Naive thymus-derived CD8-positive, alpha-beta T cell (primary cell): ENCODE measurements at regions not wholly inside any gene's neighbourhood (a gene's known extent, or its start where the extent isn't known, plus 50 kb on each side); places are given as distances from the start of the nearest gene placed in this dataset.

ENCODE experiments used
- ATAC-seq, 2 donors: fragments of 150-1000 bp; cut with Tn5 transposase in 1 of 2; sonication (Bioruptor Pico), chemical (Tn5 transposase) in 1 of 2; 1 replicate in 1 of 2; 2 replicates in 1 of 2; pipeline ENCODE4 v1.10.0; 2021; ENCODE audit warnings: mild to moderate bottlenecking in 2 of 2, moderate library complexity in 2 of 2
- POLR2A ChIA-PET: fragments of 350-600 bp; sonication (Branson Sonifier 250); formaldehyde crosslinking; loops from one replicate; lab custom pipeline; 2021; ENCODE audit warnings: antibody characterized with exemption; lab: Charles Lee
- DNase-seq, 10 donors: peaks; one replicate each; pipeline versions ENCODE4 v3.0.0 to v3.0.0-alpha.2; 2020 to 2022
- H3K27ac Mint-ChIP-seq, 10 donors: one replicate each; pipeline ENCODE4 v1.8.0; 2020 to 2022; ENCODE audit warnings: mild to moderate bottlenecking in 10 of 10, mixed read lengths in 10 of 10, moderate library complexity in 4 of 10, inconsistent platforms in 1 of 10
- H3K27me3 Mint-ChIP-seq, 5 donors: one replicate each; pipeline ENCODE4 v1.8.0; 2021 to 2022; ENCODE audit warnings: mixed read lengths in 5 of 5
- H3K36me3 Mint-ChIP-seq, 3 donors: one replicate each; pipeline ENCODE4 v1.8.0; 2020 to 2022; ENCODE audit warnings: mixed read lengths in 3 of 3, mild to moderate bottlenecking in 2 of 3, inconsistent platforms in 1 of 3
- H3K4me1 Mint-ChIP-seq, 4 donors: one replicate each; pipeline ENCODE4 v1.8.0; 2021 to 2022; ENCODE audit warnings: mixed read lengths in 4 of 4
- H3K4me3 Mint-ChIP-seq, 10 donors: one replicate each; pipeline ENCODE4 v1.8.0; 2020 to 2022; ENCODE audit warnings: mild to moderate bottlenecking in 10 of 10, mixed read lengths in 10 of 10, moderate library complexity in 6 of 10, inconsistent platforms in 1 of 10
- H3K9me3 Mint-ChIP-seq, 9 donors: one replicate each; pipeline ENCODE4 v1.8.0; 2020 to 2022; ENCODE audit warnings: mixed read lengths in 9 of 9, mild to moderate bottlenecking in 3 of 9, inconsistent platforms in 1 of 9, moderate library complexity in 1 of 9

DNA sequence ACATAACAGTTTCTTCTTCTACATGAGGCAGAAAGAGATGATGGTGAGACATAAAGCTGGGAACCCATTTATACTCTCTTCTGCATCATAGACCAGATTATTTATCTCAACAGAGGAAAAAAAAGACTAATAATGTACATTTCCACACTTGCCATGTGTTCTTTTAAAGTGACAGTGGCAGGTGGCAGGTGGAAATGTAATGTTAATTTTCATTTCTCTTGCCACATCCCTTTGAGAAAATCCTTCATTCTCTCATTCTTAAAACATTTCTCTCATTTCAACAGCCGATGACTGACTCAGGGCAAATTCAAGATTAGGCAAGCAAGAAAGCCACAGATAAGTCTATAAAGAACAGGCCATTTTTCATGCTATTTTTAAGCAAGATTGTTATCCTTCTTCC, 635.6 kb upstream of the SORCS1 start:
- no peak for ATAC-seq
- Mint-ChIP-seq H3K27ac (no peak overlapping the region), H3K27me3 (no peaks in the 10 kb centered on the region), H3K36me3 (no peaks in the 10 kb centered on the region), H3K4me1 (no peaks in the 10 kb centered on the region), H3K4me3 (no peak overlapping the region), H3K9me3 (peaks cover 0 to 22% (median 5%) of the 10 kb centered on the region in 9 donors)
- POLR2A ChIA-PET, result no interaction called here
- no peak for DNase-seq

DNA sequence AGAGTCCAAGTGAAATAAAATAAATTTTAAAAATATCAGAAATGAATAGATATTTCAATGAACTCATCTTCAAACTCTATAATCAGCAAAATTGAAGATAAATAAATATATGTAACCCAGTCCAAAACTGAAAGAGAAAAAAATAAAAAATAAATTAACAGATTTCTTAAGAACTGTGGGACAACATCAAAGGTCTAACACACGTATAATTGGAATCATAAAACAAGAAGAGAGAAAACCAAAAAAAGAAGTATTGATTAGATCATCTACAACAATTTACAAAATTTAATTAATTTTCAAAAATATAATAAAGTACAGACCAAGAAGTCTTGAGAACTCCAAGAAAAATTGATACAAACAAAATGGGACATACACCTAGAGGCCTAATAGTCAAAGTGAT, 625.8 kb upstream of the SORCS1 start:
- H3K36me3 Mint-ChIP-seq, result no peaks in the 10 kb centered on the region
- no peak overlapping the region for H3K27ac Mint-ChIP-seq
- ATAC-seq, result no peak
- no peaks in the 10 kb centered on the region for H3K27me3 Mint-ChIP-seq
- no peak overlapping the region for H3K4me3 Mint-ChIP-seq
- POLR2A ChIA-PET, result no interaction called here
- H3K9me3 Mint-ChIP-seq, result peaks cover 0 to 16% (median 6%) of the 10 kb centered on the region in 9 donors
- H3K4me1 Mint-ChIP-seq, result no peaks in the 10 kb centered on the region
- DNase-seq, result no peak

DNA sequence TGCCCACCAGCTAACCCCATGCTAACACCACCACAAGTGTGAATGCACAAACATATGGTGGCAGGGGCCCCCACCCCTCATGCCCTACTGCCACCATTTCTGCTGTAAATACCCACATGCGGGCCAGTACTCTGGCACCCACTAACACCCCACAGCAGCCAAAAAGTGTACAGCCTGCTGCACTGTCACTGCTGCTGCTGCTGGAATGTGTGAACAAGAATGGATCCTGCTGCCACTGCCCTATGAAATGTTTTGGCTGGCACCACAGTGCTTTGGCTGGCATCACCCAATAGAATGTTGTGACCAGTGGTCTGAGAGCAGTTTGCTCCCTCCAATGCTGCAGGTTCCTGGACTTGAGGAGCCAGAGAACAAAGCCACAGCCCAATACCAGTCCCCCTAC, 606.6 kb upstream of the SORCS1 start:
- no peak for ATAC-seq
- no peak overlapping the region for H3K27ac Mint-ChIP-seq
- H3K9me3 Mint-ChIP-seq, result peaks cover 0 to 20% (median 7%) of the 10 kb centered on the region in 9 donors
- H3K4me1 Mint-ChIP-seq, result no peaks in the 10 kb centered on the region
- DNase-seq, result no peak
- H3K4me3 Mint-ChIP-seq, result no peak overlapping the region
- POLR2A ChIA-PET, result no interaction called here
- H3K36me3 Mint-ChIP-seq, result no peaks in the 10 kb centered on the region
- no peaks in the 10 kb centered on the region for H3K27me3 Mint-ChIP-seq

DNA sequence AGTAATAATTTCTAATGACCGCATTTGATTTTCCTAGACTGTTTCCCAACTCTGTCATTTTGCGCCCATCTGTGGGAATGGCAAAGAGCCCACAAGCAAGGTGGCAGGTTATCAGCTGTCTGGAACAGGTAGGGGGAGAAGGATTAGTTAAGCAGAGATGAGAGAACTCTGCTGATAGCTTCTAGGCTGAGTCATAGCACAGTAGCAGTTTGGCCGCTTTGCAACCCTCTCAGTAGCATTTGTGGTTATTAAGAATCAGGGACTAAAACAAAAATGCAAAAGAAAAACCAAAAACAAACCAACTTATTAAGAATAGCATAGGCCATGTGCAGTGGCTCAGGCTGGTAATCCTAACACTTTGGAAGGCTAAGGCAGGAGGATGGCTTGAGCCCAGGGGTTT, 602.7 kb upstream of the SORCS1 start:
- H3K36me3 Mint-ChIP-seq, result no peaks in the 10 kb centered on the region
- H3K9me3 Mint-ChIP-seq, result peaks cover 0 to 23% (median 8%) of the 10 kb centered on the region in 9 donors
- no peak for ATAC-seq
- H3K27ac Mint-ChIP-seq, result no peak overlapping the region
- POLR2A ChIA-PET, result no interaction called here
- no peak for DNase-seq
- H3K4me1 Mint-ChIP-seq, result no peaks in the 10 kb centered on the region
- no peak overlapping the region for H3K4me3 Mint-ChIP-seq
- no peaks in the 10 kb centered on the region for H3K27me3 Mint-ChIP-seq

DNA sequence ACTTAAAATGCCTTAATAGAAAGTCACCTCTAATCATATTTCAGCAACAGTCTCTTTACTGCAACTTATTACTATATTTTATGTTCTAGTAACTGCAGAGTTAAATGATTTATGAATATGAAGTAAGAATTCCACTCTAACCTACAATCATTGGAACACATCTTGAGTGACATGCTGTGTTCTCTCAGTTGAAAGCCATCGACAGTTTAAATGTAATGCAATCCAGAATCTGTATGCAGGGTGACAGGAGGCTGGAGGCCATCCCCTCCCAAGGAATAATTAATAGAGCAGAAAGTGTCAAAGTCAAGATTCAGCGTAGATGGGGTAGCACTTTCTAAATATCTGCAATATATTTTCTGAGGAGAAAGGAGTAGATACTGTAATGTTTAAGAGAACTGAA, 590.3 kb upstream of the SORCS1 start:
- Mint-ChIP-seq H3K4me1 (no peaks in the 10 kb centered on the region), H3K9me3 (peaks cover 0 to 36% (median 6%) of the 10 kb centered on the region in 9 donors)
- POLR2A ChIA-PET, result no interaction called here

DNA sequence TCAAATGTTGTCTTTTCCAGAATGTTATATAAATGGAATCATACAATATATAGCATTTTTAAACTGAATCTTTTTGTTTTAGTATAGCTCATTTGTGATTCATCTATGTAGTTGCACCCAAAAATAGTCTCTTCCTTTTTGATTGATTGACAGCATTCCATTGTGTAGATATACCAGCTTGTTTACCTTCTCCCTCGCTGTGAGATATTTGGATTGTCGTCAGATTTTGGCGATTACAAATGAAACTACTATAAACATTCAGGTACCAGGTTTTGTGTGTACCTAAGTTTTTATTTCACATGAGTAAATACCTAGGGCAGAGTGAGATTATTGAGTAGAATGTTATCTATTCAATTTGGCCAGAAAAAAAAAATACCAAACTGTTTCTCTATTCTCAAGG, 584.7 kb upstream of the SORCS1 start:
- Mint-ChIP-seq H3K36me3 (no peaks in the 10 kb centered on the region), H3K27me3 (no peaks in the 10 kb centered on the region), H3K4me1 (no peaks in the 10 kb centered on the region), H3K27ac (no peak overlapping the region), H3K4me3 (no peak overlapping the region), H3K9me3 (peaks cover 3 to 49% (median 15%) of the 10 kb centered on the region in 9 donors)
- DNase-seq, result no peak
- ATAC-seq, result no peak
- POLR2A ChIA-PET, result no interaction called here

More for the DNA sequence above, 590.3 kb upstream of the SORCS1 start:
- H3K27ac Mint-ChIP-seq, result no peak overlapping the region
- H3K36me3 Mint-ChIP-seq, result no peaks in the 10 kb centered on the region
- no peak overlapping the region for H3K4me3 Mint-ChIP-seq
- no peak for DNase-seq
- no peaks in the 10 kb centered on the region for H3K27me3 Mint-ChIP-seq
- ATAC-seq, result no peak

DNA sequence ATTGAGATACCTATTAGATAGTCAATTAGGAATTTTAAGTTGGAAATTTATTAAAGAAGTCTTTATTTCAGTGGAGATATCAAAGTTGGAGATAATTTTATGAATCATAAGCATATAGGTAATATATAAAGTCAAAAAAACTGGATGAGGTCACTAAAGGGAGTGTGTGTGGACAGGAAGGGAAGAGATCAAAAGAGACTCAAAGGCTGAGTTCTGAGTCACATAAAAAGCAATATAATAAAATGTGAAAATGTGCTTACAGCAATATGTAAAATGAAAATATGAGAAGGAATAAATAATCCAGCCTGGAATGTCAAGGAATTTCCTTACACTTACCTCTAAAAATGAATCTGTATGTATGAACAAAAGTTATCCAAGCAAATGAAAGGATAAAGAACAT, 583.3 kb upstream of the SORCS1 start:
- Mint-ChIP-seq H3K9me3 (peaks cover 3 to 41% (median 17%) of the 10 kb centered on the region in 9 donors), H3K4me1 (no peaks in the 10 kb centered on the region), H3K4me3 (no peak overlapping the region), H3K27me3 (no peaks in the 10 kb centered on the region), H3K27ac (no peak overlapping the region), H3K36me3 (no peaks in the 10 kb centered on the region)
- DNase-seq (no peak), ATAC-seq (no peak)
- POLR2A ChIA-PET, result no interaction called here

DNA sequence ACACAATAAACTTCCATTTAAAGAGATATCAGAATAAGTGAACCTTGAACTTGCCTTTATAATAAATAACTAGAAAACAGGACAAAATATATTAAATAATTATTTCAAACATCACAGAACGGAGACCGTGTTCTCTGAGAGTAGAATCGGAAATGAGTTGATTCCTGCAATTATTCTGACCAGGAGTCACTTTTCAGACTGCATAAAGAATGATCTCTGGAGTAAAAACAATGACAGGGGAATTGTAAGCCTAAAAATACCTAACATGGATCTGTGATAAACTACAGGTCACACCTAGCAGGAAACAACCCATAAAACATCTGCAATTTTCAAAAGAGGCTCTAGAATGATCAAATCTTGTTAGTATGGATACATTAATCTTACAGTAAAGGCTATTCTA, 577.5 kb upstream of the SORCS1 start:
- no peak for ATAC-seq
- Mint-ChIP-seq H3K4me3 (no peak overlapping the region), H3K9me3 (peaks cover 8 to 59% (median 28%) of the 10 kb centered on the region in 9 donors), H3K36me3 (no peaks in the 10 kb centered on the region), H3K27me3 (no peaks in the 10 kb centered on the region), H3K4me1 (no peaks in the 10 kb centered on the region), H3K27ac (no peak overlapping the region)
- DNase-seq, result no peak
- POLR2A ChIA-PET, result no interaction called here

DNA sequence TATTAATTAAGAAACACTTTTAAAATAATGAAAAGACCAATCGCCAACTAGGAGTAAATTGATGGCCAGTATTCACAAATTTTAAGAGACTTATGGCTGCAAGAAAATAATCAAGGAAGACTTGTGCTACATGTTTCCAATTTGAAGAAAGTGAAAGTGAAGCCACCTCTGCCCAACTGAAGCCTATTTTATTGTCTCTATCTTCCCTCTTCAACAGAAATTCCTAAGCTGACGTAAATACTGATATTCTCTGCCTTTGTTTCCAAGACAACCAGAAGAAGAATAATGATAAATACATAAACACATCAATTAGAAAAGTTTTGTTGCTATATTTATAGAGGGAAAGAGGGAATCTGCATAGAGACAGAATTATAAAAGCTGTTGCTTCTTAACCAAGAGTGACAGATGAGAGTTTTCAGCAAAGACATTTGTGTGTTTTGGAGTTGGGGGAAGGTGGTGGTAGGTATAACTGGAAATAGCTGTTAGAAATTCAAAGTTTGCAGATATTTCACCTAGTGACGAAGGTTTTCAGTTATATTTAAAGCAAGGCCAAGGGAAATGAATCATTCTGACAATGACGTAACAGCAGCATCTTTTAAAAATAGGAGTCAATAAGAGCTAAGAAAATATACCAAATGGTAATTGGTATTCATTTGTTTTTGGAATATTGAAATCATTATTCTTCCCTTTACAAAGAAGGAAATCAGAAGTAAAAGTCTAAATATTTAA, 576.6 kb upstream of the SORCS1 start:
- ATAC-seq (no peak), DNase-seq (no peak)
- POLR2A ChIA-PET, result no interaction called here
- no peak overlapping the region for H3K27ac Mint-ChIP-seq
- H3K36me3 Mint-ChIP-seq, result no peaks in the 10 kb centered on the region
- H3K4me3 Mint-ChIP-seq, result no peak overlapping the region
- H3K4me1 Mint-ChIP-seq, result no peaks in the 10 kb centered on the region
- peaks cover 6 to 59% (median 26%) of the 10 kb centered on the region in 9 donors for H3K9me3 Mint-ChIP-seq
- no peaks in the 10 kb centered on the region for H3K27me3 Mint-ChIP-seq

DNA sequence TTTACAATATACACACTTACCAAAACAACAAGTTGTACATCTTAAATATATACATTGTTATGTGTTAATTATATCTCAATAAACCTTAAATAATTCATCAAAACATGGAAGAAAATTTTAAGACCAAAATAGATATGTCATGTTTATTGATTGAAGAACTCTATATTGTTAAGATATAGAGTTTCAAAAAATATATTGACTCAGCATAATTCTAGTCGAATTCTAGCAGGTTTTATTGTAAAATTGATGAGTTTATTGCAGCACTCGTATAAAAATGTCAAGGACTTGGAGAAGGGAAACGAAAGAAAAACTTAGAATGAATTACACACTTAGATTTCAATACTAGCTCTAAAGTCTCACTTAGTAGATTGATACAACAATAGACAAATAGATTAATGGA, 575.4 kb upstream of the SORCS1 start:
- peaks cover 9 to 59% (median 26%) of the 10 kb centered on the region in 9 donors for H3K9me3 Mint-ChIP-seq
- H3K4me1 Mint-ChIP-seq, result no peaks in the 10 kb centered on the region
- H3K4me3 Mint-ChIP-seq, result no peak overlapping the region
- POLR2A ChIA-PET, result no interaction called here
- DNase-seq, result no peak
- no peak overlapping the region for H3K27ac Mint-ChIP-seq
- H3K27me3 Mint-ChIP-seq, result no peaks in the 10 kb centered on the region
- ATAC-seq, result no peak
- H3K36me3 Mint-ChIP-seq, result no peaks in the 10 kb centered on the region

DNA sequence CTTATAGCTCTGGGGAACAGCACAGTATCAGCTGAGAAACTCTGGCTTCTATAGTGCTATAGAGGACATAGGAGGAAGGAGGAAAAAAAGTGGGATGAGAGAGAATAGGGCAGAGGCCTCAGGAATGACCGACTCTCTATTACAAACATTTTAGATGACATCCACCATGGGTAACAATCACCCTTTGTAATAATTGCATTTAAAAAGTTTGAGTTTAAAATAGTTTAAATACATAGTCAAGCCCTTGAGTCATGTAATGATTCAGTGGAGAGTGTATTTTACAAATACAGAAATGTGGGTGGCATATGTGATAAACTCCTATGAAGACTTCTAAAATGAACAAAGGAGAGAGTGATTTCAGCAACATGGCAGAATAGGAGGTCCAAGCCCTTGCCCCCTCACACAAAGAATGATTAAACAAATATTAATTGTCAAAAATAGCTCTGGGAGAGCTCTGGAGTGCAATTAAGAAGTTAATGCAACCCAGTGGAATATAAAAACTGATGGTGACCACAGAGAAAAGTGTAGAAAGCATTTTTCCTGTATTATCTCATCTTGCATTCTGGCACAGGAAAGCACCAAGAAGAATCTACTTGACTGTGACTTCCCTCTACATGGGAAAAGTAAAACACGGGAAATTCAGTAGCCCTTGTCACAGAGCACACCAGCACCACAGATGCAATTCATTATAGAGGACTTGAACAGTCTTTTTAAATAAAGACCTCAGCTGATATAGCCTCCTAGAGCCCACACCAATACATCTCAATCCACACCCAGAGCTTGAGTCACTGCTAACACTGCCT, 569.0 kb upstream of the SORCS1 start:
- peaks cover 11 to 52% (median 32%) of the 10 kb centered on the region in 9 donors for H3K9me3 Mint-ChIP-seq
- POLR2A ChIA-PET, result no interaction called here

DNA sequence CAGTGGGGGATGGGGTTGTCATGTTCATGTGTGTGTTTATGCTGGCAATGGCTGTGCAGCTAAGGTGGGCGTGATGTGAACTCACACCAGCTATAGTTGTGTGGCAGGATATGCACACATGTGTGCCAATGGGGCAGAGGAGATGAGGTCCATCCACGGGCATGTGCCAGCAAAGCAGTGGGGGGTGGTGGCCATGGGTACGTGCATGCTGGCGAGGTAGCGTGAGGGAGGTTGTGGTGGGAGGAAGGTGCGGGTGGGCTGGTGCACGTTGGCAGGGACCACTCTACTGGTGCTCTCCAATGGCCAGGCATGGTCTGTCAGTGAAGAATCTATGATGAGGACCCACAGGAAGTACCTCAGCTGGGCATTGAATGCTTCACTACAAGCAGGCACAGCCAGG, 567.5 kb upstream of the SORCS1 start:
- ATAC-seq, result no peak
- DNase-seq, result no peak
- Mint-ChIP-seq H3K27ac (no peak overlapping the region), H3K4me1 (no peaks in the 10 kb centered on the region), H3K9me3 (peaks cover 12 to 43% (median 31%) of the 10 kb centered on the region in 9 donors), H3K36me3 (peaks cover 0 to 15% (median 0%) of the 10 kb centered on the region in 3 donors), H3K27me3 (no peaks in the 10 kb centered on the region), H3K4me3 (no peak overlapping the region)
- POLR2A ChIA-PET, result no interaction called here

More for the DNA sequence above, 569.0 kb upstream of the SORCS1 start:
- ATAC-seq, result no peak
- Mint-ChIP-seq H3K27ac (no peak overlapping the region), H3K4me1 (no peaks in the 10 kb centered on the region), H3K4me3 (no peak overlapping the region), H3K36me3 (peaks cover 0 to 15% (median 0%) of the 10 kb centered on the region in 3 donors), H3K27me3 (no peaks in the 10 kb centered on the region)
- no peak for DNase-seq

DNA sequence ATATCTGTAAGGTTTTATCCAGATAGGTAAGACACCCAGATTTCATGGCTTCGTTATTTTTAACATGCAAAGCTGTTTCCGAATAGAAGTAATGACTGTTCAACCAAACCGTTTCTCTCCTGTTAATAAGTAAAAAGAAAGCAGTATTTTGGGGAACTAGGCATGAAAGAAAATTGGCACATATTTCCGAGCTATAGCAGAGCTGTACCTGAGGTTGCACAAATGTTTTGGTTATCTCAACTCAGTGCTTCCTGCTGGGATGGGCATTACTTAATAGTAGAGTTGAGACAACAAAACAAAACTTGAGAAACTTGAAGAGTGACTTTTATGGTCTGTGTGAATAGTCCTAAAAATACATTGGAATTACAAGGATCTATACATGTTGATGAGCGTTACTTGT, 564.3 kb upstream of the SORCS1 start:
- Mint-ChIP-seq H3K36me3 (peaks cover 0 to 10% (median 0%) of the 10 kb centered on the region in 3 donors), H3K4me3 (no peak overlapping the region), H3K27ac (no peak overlapping the region), H3K4me1 (no peaks in the 10 kb centered on the region), H3K9me3 (peaks cover 11 to 35% (median 17%) of the 10 kb centered on the region in 9 donors), H3K27me3 (no peaks in the 10 kb centered on the region)
- no peak for ATAC-seq
- no peak for DNase-seq
- POLR2A ChIA-PET, result no interaction called here
